MCF 10A (cell line): ENCODE measurements at regions not wholly inside any gene's neighbourhood (a gene's known extent, or its start where the extent isn't known, plus 50 kb on each side); places are given as distances from the start of the nearest gene placed in this dataset.

Source experiments
- BruUV-seq: library from RNA; stranded (reverse); fragments of 400-500 nt; replicated peaks from 2 replicates; lab custom pipeline; 2021; lab: Mats Ljungman, UMichigan
- CTCF ChIA-PET: fragments of 300-600 bp; sonication (Branson Sonifier 250); formaldehyde crosslinking; extraction: SDS; loops from one replicate; lab custom pipeline; 2021; ENCODE audit warnings: antibody characterized with exemption, inconsistent platforms; lab: Yijun Ruan, JAX
- POLR2A ChIA-PET: fragments of 300-600, 350-650 bp; sonication (Branson Sonifier 250); formaldehyde crosslinking; extraction: SDS; loops from one replicate; lab custom pipeline; 2020; ENCODE audit warnings: antibody characterized with exemption, inconsistent platforms; lab: Yijun Ruan, JAX
- DNase-seq: peaks from one replicate; pipeline ENCODE4 v3.0.0-alpha.2; 2018; ENCODE audit not compliant: unreplicated experiment
- H3K27ac Mint-ChIP-seq: one replicate; pipeline ENCODE4 v1.8.0; 2022; ENCODE audit warnings: mild to moderate bottlenecking, low read depth, mixed read lengths; ENCODE audit not compliant: unreplicated experiment
- H3K27me3 Mint-ChIP-seq: one replicate; pipeline ENCODE4 v1.8.0; 2022; ENCODE audit warnings: mixed read lengths; ENCODE audit not compliant: insufficient read depth, unreplicated experiment
- H3K36me3 Mint-ChIP-seq: one replicate; pipeline ENCODE4 v1.8.0; 2022; ENCODE audit warnings: mild to moderate bottlenecking, moderate library complexity, mixed read lengths; ENCODE audit not compliant: insufficient read depth, unreplicated experiment
- H3K4me1 Mint-ChIP-seq: one replicate; pipeline ENCODE4 v1.8.0; 2022; ENCODE audit warnings: mixed read lengths; ENCODE audit not compliant: insufficient read depth, unreplicated experiment
- H3K4me3 Mint-ChIP-seq: one replicate; pipeline ENCODE4 v1.8.0; 2022; ENCODE audit warnings: mild to moderate bottlenecking, moderate library complexity, mixed read lengths; ENCODE audit not compliant: unreplicated experiment
- H3K9me3 Mint-ChIP-seq: one replicate; pipeline ENCODE4 v1.8.0; 2022; ENCODE audit warnings: mixed read lengths; ENCODE audit not compliant: unreplicated experiment
- CTCF ChIP-seq: fragments of 200-600 bp; IDR thresholded peaks from one replicate; pipeline ENCODE4 v1.8.0; 2022; ENCODE audit warnings: antibody characterized with exemption, mild to moderate bottlenecking; ENCODE audit not compliant: unreplicated experiment
- intact Hi-C: fragments of 100-400 bp; cut with micrococcal nuclease; formaldehyde crosslinking; loops from 2 replicates; pipeline ENCODE4 v1.14.1; 2022

- no peak for TF ChIP-seq CTCF
- intact Hi-C loops: no loop called here
- Mint-ChIP-seq H3K27me3 (no peaks in the 10 kb centered on the region), H3K27ac (peak overlapping the region; percentile 49), H3K36me3 (no peaks in the 10 kb centered on the region), H3K4me1 (peaks cover 24% of the 10 kb centered on the region), H3K4me3 (no peak overlapping the region), H3K9me3 (no peaks in the 10 kb centered on the region)
- POLR2A ChIA-PET: no interaction called here
- no peak for DNase-seq
- BruUV-seq: no TSS peak
- CTCF ChIA-PET: interaction anchor here (0.9 kb wide), 1 partner anchor 409 kb away, joined by 3 read pairs; no protein-coding TSS in a partner anchor
Observed at GRCh38 chr3:6577584-6577983, 283.3 kb upstream of the GRM7 start.

GRCh38 chr3:6578526-6578925, 282.4 kb upstream of the GRM7 start:
- Mint-ChIP-seq H3K4me3 (no peak overlapping the region), H3K36me3 (no peaks in the 10 kb centered on the region), H3K27me3 (no peaks in the 10 kb centered on the region), H3K27ac (no peak overlapping the region), H3K4me1 (peaks cover 24% of the 10 kb centered on the region), H3K9me3 (no peaks in the 10 kb centered on the region)
- BruUV-seq: no TSS peak
- ChIA-PET CTCF (interaction anchor here (0.5 kb wide), 1 partner anchor 469 kb away, joined by 5 read pairs; no protein-coding TSS in a partner anchor), POLR2A (no interaction called here)
- intact Hi-C loops: no loop called here
- no peak for TF ChIP-seq CTCF
- peak; percentile 43 for DNase-seq

GRCh38 chr3:6580808-6581207, 280.1 kb upstream of the GRM7 start:
- no TSS peak for BruUV-seq
- peaks cover 24% of the 10 kb centered on the region for H3K4me1 Mint-ChIP-seq
- no peak for TF ChIP-seq CTCF
- no peaks in the 10 kb centered on the region for H3K36me3 Mint-ChIP-seq
- ChIA-PET POLR2A (interaction anchor here (0.7 kb wide), 1 partner anchor 1060 kb away, joined by 3 read pairs; no protein-coding TSS in a partner anchor), CTCF (no interaction called here)
- no peaks in the 10 kb centered on the region for H3K27me3 Mint-ChIP-seq
- H3K4me3 Mint-ChIP-seq: no peak overlapping the region
- DNase-seq: no peak
- no peak overlapping the region for H3K27ac Mint-ChIP-seq
- no peaks in the 10 kb centered on the region for H3K9me3 Mint-ChIP-seq
- intact Hi-C loops: no loop called here

- Mint-ChIP-seq H3K27ac (no peak overlapping the region), H3K4me3 (no peak overlapping the region), H3K27me3 (no peaks in the 10 kb centered on the region), H3K36me3 (no peaks in the 10 kb centered on the region), H3K4me1 (no peaks in the 10 kb centered on the region), H3K9me3 (no peaks in the 10 kb centered on the region)
- CTCF ChIA-PET: no interaction called here
- TF ChIP-seq CTCF: no peak
- intact Hi-C loops: no loop called here
- no peak for DNase-seq
- BruUV-seq: no TSS peak
- POLR2A ChIA-PET: interaction anchor here (0.8 kb wide), 1 partner anchor 1602 kb away, joined by 3 read pairs; no protein-coding TSS in a partner anchor
Observed at GRCh38 chr3:6585360-6585759, 275.6 kb upstream of the GRM7 start.
